ENCODE measurements at regions not wholly inside any gene's neighbourhood (a gene's known extent, or its start where the extent isn't known, plus 50 kb on each side); places are given as distances from the start of the nearest gene placed in this dataset.

DNA sequence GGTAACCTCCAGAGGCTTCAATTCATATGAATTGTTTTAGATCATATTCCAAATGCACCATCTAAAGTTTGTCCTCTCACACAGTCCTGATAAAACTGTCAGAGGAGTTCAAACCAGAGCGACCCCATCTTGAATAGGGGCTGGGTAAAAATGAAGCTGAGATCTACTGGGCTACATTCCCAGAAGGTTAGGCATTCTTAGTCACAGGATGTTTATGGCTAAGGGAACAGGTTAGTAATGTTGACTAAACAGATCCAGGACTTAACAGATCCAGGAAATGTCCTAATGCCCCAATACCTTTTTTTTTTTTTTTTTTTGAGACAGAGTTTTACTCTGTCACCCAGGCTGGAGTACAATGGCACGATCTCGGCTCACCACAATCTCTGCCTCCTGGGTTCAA is 192.6 kb upstream of the PRDM9 start:
- WGBS, 2 donors, result 84 to 86% methylated on average over 3 of the region's 3 CpGs
- H3K9me3 ChIP-seq, result no peaks in the 10 kb centered on the region

DNA sequence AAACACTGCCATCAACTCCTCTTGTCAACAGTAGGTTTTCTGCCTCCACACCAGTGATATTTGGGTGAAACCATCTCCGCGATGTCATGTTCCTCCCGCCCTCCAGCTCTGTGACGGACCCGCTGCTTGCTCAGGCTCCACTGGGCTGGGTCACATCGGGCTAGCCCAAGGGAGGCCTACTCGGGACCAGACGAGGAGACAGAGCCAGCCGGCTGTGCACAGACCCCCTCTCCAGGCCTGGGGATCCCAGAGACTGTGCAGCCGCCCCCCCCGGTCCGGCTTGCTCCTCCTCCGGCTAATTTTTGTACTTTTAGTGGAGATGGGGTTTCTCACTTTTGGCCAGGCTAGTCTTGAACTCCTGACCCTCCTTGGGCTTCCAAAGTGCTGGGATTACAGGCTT is 202.4 kb upstream of the PRDM9 start:
- Histone ChIP-seq H3K4me3 (no peak overlapping the region), H3K36me3 (no peaks in the 10 kb centered on the region), H3K27me3 (no peaks in the 10 kb centered on the region), H3K4me1 (no peaks in the 10 kb centered on the region), H3K9me3 (no peaks in the 10 kb centered on the region), H3K27ac (no peak overlapping the region)
- WGBS, 2 donors, result 90 to 91% methylated on average over 11 to 13 of the region's 13 CpGs
- no peak for TF ChIP-seq POLR2A (IDR thresholded peaks at IDR 0.05)
- no peak for TF ChIP-seq EP300 (IDR thresholded peaks at IDR 0.05)
- TF ChIP-seq, protein P1, sequence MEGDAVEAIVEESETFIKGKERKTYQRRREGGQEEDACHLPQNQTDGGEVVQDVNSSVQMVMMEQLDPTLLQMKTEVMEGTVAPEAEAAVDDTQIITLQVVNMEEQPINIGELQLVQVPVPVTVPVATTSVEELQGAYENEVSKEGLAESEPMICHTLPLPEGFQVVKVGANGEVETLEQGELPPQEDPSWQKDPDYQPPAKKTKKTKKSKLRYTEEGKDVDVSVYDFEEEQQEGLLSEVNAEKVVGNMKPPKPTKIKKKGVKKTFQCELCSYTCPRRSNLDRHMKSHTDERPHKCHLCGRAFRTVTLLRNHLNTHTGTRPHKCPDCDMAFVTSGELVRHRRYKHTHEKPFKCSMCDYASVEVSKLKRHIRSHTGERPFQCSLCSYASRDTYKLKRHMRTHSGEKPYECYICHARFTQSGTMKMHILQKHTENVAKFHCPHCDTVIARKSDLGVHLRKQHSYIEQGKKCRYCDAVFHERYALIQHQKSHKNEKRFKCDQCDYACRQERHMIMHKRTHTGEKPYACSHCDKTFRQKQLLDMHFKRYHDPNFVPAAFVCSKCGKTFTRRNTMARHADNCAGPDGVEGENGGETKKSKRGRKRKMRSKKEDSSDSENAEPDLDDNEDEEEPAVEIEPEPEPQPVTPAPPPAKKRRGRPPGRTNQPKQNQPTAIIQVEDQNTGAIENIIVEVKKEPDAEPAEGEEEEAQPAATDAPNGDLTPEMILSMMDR (IDR thresholded peaks at IDR 0.05), result no peak
- DNase-seq (ENCODE audit: low spot score in 2 of 2), result no peak

More for the DNA sequence above, 192.6 kb upstream of the PRDM9 start:
- H3K27me3 ChIP-seq, result no peaks in the 10 kb centered on the region
- no peak for DNase-seq (ENCODE audit: low spot score in 2 of 2)
- no peak overlapping the region for H3K4me3 ChIP-seq
- TF ChIP-seq EP300 (IDR thresholded peaks at IDR 0.05), result no peak
- TF ChIP-seq POLR2A (IDR thresholded peaks at IDR 0.05), result no peak
- TF ChIP-seq, protein P1 (IDR thresholded peaks at IDR 0.05), result no peak
- no peaks in the 10 kb centered on the region for H3K36me3 ChIP-seq
- H3K4me1 ChIP-seq, result no peaks in the 10 kb centered on the region
- H3K27ac ChIP-seq, result no peak overlapping the region

DNA sequence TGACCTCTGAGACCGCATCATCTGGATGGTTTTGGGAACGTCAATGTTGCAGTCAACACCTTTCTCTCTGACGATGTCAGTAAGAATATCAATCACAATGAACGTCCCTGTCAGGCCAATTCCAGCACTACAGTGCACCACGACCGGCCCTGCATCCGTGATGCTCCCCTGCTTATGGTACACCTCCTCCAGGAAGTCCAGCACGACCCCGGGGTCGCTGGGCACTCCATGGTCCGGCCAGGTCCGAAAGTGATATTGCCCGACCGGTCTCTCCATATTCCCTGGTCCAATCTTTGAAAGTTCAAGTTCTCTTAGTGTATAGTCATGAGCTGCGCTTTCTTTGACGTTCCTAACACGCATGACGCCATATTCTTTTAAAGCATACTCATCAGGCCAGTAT is 203.6 kb upstream of the PRDM9 start:
- no peak for DNase-seq (ENCODE audit: low spot score in 2 of 2)
- Histone ChIP-seq H3K4me3 (no peak overlapping the region), H3K27ac (no peak overlapping the region), H3K36me3 (no peaks in the 10 kb centered on the region), H3K9me3 (no peaks in the 10 kb centered on the region), H3K27me3 (no peaks in the 10 kb centered on the region), H3K4me1 (no peaks in the 10 kb centered on the region)
- TF ChIP-seq POLR2A (IDR thresholded peaks at IDR 0.05), result no peak
- TF ChIP-seq EP300 (IDR thresholded peaks at IDR 0.05), result no peak
- TF ChIP-seq, protein P1 (IDR thresholded peaks at IDR 0.05), result no peak
- 86 to 94% methylated on average over 18 of the region's 18 CpGs for WGBS, 2 donors

DNA sequence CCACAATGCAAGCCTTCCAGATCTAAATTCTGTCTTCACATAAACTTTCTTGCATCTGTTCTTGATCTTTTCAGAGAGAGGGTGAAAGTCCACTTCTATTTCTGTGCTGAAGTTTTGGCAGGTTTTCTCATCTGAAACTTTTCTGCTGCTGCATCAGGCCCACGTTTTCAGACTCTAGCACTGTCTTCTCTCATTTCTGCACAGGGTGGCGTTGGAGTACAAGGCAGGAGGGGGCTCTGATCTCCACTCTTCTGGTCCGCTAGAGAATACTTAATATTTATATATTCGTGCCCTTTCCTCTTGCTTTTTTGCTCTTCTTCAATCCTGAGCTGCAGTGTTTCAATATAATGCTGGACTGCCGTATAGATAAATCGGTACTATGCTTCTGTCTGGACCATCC is 204.0 kb upstream of the PRDM9 start:
- no peak for TF ChIP-seq POLR2A (IDR thresholded peaks at IDR 0.05)
- TF ChIP-seq, protein P1 (IDR thresholded peaks at IDR 0.05), result no peak
- no peak for TF ChIP-seq EP300 (IDR thresholded peaks at IDR 0.05)
- Histone ChIP-seq H3K27ac (no peak overlapping the region), H3K4me1 (no peaks in the 10 kb centered on the region), H3K27me3 (no peaks in the 10 kb centered on the region), H3K4me3 (no peak overlapping the region), H3K9me3 (no peaks in the 10 kb centered on the region), H3K36me3 (no peaks in the 10 kb centered on the region)
- DNase-seq (ENCODE audit: low spot score in 2 of 2), result no peak
- WGBS, 2 donors, result 83 to 90% methylated on average over 6 of the region's 6 CpGs

DNA sequence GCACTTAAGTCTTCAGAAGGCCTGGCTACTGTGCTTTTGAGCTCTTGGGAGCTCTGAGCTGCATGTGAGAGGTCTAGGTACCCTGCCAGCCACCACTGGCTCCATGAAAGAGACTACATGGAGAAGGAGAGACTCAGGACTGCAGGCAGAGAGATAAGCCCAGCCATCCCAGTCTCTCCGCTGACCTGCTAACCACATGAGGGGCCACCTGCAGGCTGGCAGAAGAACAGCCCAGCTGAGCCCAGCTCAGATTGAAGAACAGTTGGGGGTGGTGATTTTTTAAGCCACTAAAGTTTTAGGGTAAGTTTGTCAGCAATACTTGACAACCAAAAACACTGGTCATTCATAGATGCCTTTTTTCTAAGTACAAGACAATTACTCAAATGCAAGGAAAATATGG is 205.0 kb upstream of the PRDM9 start:
- Histone ChIP-seq H3K4me1 (no peaks in the 10 kb centered on the region), H3K36me3 (no peaks in the 10 kb centered on the region), H3K4me3 (no peak overlapping the region), H3K27ac (no peak overlapping the region), H3K9me3 (no peaks in the 10 kb centered on the region), H3K27me3 (no peaks in the 10 kb centered on the region)
- no peak for TF ChIP-seq EP300 (IDR thresholded peaks at IDR 0.05)
- TF ChIP-seq POLR2A (IDR thresholded peaks at IDR 0.05), result no peak
- TF ChIP-seq, protein P1 (IDR thresholded peaks at IDR 0.05), result no peak
- WGBS, 2 donors, result 92 to 96% methylated on average over 1 of the region's 1 CpG
- no peak for DNase-seq (ENCODE audit: low spot score in 2 of 2)
